Effector CD8-positive, alpha-beta T cell (primary cell): ENCODE measurements at regions not wholly inside any gene's neighbourhood (a gene's known extent, or its start where the extent isn't known, plus 50 kb on each side); places are given as distances from the start of the nearest gene placed in this dataset.

Experiments
- DNase-seq: peaks from one replicate; lab custom pipeline; 2025; lab: John Stamatoyannopoulos, UW

DNA sequence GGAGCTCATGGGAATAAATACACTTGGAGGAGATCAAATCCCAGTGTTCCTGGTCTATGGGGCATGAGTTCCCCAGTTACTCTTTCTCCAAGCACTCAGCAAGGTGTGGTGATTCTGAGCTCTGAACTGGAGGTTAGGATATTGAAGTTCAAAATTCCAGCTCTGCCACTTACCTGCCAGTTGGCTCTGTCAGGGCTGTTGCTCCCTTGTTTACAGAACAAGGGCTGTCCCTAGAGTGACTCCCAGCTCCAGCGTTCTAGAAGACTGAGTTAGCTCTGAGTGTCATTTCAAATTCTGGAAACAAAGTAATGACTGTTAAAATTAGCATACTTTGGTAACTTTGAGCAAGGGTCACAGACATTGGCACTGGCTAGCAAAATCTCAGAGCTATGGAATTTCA, 69.7 kb upstream of the ZBED5 start:
- no peak for DNase-seq

- no peak for DNase-seq
Observed at GRCh38 chr11:10926801-10927211, 69.0 kb upstream of the ZBED5 start.

DNA sequence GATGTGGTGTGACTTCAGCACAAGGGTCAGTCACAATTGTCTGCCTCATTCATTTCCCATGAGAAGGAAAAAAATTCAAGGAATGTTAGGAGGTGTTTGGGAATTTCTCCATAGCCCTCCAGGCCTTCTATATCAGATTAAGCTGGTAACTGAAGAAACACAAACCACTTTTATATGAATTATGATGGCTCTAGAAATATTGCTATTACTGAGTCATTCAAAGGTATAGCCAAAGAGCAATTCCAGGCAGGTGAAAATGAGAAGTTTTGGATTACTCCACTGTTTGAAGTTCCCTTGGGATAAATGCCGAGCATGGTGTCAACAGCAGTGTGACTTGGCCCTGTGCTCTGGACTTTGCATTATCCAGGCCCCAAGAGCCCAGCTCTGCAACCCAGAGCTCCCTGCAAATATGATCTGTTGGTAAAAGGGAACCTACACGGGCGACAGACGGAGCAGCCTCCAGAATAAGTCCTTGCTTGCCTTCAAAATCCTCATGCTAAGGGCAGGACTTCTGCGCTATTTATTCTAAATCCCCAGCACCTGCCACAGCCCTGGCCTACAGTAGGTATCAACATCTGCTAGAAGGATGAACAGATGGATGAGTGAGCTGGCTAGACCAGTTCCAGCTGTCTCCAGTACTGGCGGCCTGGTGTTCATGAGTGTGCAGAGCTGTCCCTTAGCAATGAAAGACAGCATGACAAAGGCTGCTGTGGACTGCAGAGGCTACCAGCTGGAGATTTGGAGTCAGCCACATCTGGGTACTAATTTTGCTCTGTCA, 67.5 kb upstream of the ZBED5 start:
- DNase-seq, result no peak

GRCh38 chr11:10923882-10924281, 66.0 kb upstream of the ZBED5 start:
- DNase-seq, result no peak

DNA sequence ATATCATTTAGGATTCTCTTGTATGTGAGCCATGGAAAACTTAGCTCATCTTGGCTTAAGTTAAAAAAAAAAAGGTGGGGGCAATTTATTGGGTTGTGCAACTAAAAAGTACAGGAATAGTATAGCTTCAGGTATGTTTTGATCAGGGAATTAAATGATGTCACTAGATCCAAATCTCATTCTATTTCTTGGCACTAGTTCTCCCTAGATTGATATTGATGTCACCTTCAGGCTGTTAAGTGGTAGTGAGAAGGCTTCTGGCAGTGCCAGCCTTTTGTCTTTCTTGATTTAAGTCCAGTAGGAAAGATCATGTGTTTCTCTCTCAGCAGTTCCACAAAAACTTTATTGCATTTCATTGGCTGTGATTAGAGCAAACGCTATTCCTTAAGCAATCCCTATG, 65.0 kb upstream of the ZBED5 start:
- no peak for DNase-seq

DNA sequence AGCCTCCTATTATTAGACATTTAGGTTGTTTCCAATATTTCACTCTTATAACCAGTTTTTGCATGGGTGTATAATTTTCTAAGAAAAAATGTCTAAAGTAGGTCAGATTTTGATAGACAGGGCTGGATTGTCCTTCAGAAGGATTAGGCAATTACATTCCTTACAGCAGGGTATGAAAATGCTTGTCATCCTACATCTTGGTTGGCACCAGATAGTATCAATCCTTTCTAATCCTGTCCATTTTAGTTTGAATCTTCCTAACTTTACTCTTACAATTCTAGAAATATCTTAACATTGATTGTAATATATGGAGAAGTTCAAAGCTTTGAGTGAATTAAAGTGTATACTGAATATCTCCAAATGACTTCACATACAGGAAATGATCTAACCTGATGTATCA, 63.0 kb upstream of the ZBED5 start:
- no peak for DNase-seq

DNA sequence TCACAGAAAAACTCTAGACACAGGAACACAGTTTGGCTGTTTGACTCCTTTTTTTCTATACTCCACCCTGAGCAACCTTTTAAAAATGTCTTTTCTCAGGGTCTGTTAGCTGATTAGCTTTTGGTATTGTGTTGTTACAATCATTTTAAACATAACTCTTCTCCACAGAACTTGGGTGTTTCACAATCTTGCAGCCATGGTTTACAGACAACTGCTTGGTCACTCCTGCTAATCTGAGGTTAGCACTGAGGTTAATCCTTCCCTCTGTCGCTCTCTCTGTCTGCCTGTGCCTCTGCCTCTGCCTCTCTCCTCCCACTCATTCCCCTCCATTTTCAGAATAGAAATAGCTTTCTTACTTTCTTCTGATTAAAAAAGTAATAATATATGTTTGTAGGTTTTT, 62.4 kb upstream of the ZBED5 start:
- no peak for DNase-seq

GRCh38 chr11:10918698-10919097, 60.8 kb upstream of the ZBED5 start:
- no peak for DNase-seq

- no peak for DNase-seq
Observed at GRCh38 chr11:10918275-10918674, 60.4 kb upstream of the ZBED5 start.

DNA sequence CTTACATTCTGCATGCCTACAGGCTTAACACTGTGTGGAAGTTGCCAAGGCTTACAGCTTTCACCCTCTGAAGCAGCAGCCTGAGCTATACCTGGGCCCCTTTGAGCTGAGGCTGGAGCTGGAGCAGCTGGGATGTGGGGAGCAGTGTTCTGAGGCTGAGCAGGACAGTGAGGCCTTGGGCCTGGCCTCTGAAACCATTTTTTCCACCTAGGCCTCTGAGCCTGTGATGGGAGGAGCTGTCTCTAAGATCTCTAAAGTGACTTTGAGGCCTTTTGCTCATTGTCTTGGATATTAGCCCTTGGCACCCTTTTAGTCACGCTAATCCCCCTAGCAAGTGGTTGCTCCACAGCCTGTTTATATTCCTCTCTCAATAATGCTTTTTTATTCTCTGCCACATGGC, 59.9 kb upstream of the ZBED5 start:
- DNase-seq, result no peak

- DNase-seq, result no peak
Observed at GRCh38 chr11:10916665-10917064, 58.8 kb upstream of the ZBED5 start.

GRCh38 chr11:10914050-10914449, 56.2 kb upstream of the ZBED5 start:
- DNase-seq, result no peak

- no peak for DNase-seq
Observed at GRCh38 chr11:10913075-10913474, 55.2 kb upstream of the ZBED5 start.

DNA sequence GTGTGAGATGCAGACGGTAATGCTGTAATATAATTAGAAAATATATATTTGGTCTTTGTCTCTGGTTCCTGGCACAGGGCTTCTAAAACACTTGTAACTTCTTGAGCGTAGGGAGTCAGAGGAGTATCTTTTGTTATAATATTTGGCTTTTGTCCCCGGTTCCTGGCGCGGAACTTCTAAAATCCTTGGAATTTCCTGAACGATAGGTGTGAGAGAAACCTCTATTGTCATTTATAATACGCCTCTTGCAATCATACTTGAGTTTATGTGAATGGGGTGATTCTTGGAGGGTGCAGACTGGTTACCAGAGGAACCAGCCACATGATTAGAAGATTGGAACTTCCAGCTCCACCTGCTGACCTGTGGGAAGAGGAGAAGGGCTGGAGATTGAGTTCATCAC, 54.1 kb upstream of the ZBED5 start:
- no peak for DNase-seq

GRCh38 chr11:10909141-10909883, 51.5 kb upstream of the ZBED5 start:
- DNase-seq, result no peak

GRCh38 chr11:10908215-10908951, 50.5 kb upstream of the ZBED5 start:
- DNase-seq, result no peak
